Left lobe of liver (tissue), 2 donors: ENCODE measurements at regions not wholly inside any gene's neighbourhood (a gene's known extent, or its start where the extent isn't known, plus 50 kb on each side); places are given as distances from the start of the nearest gene placed in this dataset.
"Not testable (repeated sequence)": the region's sequence is repeated elsewhere in the genome, so short reads cannot be mapped to it uniquely, and the experiment has no call there.

ENCODE experiments used
- ATAC-seq: fragments of 200-7000 bp; cut with Tn5 transposase; one replicate; pipeline ENCODE4 v1.9.1; 2020; ENCODE audit warnings: mild to moderate bottlenecking, moderate library complexity
- DNase-seq: peaks from one replicate; pipeline ENCODE4 v3.0.0-alpha.2; 2020; ENCODE audit warnings: low spot score
- donor health status: DM: no; HTN: no; CAD: no; lungs with moderate emphysema.
- donor health status: DM: no; HTN: yes; CAD: no.

DNA sequence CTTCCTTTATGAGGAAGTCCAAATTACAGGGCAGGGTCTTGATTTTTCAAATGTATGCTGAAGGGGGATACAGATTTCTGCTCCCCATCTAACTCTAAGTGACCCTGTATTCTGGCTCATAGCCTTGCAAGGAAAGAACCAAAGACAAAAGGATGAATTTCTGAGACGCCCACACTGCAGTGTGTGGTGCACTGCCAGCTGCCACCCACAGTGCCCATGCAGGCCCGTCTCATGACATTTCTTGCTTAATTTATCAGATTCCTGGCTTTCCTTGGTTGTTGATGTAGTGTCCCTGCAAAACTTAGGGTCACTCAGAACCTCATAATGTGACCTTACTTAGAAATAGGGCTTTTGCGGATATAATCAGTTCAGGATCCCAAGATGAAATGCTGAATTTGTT, 68.0 kb downstream of the CBLN4 start:
- no peak for DNase-seq
- ATAC-seq: no peak

- ATAC-seq (no peak), DNase-seq (no peak)
Measured at GRCh38 chr20:55936209-55936595, 69.1 kb downstream of the CBLN4 start.

DNA sequence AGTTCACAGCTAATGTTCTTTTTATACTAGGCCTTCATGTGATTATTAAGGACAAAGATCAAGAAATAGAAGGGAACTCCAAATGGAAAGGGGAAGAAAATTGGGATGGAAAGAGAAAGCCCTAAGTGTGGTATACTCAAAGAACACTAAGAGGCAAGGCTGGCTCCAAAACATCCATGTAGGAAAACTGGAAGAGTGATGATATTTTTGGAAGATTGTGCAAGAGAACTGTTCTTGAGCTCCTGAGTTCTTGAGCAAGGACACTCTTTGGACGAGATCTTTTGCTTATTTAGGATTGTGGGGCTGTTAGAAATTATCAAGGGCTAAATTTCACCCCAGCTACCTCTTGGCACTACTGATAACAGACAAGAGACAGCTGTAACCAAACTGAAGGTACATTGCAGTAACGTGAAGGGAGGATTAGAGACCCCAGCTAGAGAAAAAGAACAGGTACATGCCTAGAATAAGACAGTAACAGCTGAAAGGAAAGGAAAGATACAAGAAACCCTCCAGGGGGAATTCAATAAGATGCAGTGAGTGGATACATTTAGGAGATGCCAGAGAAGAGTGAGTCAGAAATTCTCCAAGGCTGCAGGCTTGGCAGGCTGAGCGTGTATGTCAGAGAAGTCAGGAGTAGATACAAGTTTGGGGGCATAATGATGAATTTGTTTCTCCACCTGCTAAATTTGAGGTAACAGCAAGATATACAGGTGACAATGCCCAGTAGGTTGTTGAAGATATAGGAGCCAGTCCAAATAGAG, 69.7 kb downstream of the CBLN4 start:
- no peak for ATAC-seq
- DNase-seq: no peak

GRCh38 chr20:55934146-55934545, 71.2 kb downstream of the CBLN4 start:
- DNase-seq (no peak), ATAC-seq (no peak)

DNA sequence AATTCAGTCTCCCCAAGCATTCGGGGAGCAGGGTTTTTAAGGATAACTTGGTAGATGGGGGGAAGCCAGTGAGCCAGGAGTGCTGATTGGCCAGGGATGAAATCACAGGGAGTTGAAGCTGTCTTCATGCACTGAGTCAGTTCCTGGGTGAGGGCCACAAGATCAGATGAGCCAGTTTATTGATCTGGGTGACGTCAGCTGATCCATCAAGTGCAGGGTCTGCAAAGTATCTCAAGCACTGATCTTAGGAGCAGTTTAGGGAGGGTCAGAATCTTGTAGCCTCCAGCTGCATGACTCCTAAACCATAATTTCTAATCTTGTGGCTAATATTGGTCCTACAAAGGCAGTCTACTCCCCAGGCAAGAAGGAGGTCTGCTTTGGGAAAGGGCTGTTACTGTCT, 74.4 kb downstream of the CBLN4 start:
- not testable (repeated sequence) for DNase-seq, ATAC-seq

GRCh38 chr20:55928266-55928665, 77.1 kb downstream of the CBLN4 start:
- DNase-seq: no peak
- ATAC-seq: no peak

DNA sequence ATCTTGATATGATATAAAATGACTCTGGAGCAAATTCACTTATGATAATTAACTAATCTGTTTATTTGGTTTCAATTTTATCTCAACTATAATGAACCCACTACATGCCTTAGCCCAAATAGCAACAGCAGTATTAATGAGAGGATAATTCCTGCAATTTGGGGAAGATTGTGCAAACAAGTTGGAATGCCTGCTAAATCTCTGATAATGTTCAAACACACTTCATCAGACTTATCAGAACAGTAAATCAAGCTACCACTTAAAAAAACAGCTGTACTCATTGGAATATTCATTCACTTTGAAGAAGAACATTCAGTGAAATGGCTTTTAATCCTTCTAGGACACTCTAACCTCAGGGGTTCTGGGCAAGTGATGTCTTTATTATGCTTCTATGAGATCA, 85.4 kb downstream of the CBLN4 start:
- ATAC-seq (no peak), DNase-seq (no peak)

DNA sequence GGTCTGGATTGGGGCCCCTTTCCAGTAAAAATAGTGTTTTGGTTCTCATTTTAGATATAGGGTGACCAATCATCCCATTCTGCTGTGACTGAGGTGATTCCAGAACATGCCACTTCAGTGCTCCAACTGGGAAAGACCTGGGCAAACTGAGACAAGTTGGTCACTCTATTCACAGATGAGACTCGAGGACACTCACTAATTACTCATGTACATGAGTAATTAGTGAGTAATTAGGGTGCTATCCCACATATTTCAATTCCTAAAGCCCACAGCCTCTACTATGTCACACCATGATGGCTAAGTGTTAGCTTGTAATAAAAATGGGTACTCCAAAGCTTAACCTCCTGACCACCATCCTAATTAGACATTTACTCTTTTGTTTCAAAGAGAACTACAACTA, 86.0 kb downstream of the CBLN4 start:
- no peak for ATAC-seq
- DNase-seq: no peak

DNA sequence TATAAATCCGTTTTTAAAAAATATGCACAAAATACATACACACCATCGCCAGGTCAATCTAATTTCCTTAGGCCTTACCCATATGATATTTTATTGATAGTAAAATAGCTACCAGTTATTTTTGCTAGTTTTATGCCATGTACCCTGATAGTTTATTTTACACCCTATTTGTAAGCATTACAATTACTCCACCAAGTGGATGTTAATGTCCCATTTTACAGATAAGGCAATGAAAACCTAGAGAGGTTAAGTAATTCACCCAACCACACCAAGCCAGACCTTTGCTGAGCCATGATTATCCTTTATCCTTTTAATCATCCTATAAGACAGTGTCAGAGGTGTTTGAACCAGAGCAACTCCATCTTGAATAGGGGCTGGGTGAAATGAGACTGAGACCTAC, 86.8 kb downstream of the CBLN4 start:
- DNase-seq (no peak), ATAC-seq (peak; percentile 36)

- peak; percentile 84 for ATAC-seq
- DNase-seq: no peak
Measured at GRCh38 chr20:55893031-55893430, 112.3 kb downstream of the CBLN4 start.

DNA sequence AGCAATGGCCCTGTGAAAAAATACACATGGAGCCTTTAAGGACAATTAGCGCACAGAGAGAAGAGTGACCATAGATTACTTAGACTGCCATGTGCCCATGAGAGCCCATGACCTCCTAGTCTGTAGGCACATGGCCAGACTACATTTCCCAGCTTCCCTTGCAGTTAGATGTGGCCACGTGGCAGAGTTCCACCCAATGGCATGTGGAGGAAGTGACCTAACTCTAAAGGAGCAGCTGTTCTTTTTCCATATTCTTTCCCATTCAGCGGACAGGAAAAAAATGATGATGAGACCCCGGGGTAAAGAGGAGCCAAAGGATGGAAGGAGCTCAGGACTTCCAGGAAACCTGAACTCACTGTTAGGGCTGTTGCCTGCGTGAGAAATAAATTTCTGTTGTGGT, 116.6 kb downstream of the CBLN4 start:
- ATAC-seq: no peak
- no peak for DNase-seq

GRCh38 chr20:55882910-55883309, 122.4 kb downstream of the CBLN4 start:
- peak; percentile 82 for ATAC-seq
- DNase-seq: peak; percentile 88

GRCh38 chr20:55882286-55882685, 123.0 kb downstream of the CBLN4 start:
- peak; percentile 25 for ATAC-seq
- DNase-seq: no peak

- ATAC-seq (peak; percentile 52), DNase-seq (peak; percentile 63)
Measured at GRCh38 chr20:55881204-55881603, 124.1 kb downstream of the CBLN4 start.

GRCh38 chr20:55880361-55880760, 125.0 kb downstream of the CBLN4 start:
- peak; percentile 91 for DNase-seq
- peak; percentile 73 for ATAC-seq

DNA sequence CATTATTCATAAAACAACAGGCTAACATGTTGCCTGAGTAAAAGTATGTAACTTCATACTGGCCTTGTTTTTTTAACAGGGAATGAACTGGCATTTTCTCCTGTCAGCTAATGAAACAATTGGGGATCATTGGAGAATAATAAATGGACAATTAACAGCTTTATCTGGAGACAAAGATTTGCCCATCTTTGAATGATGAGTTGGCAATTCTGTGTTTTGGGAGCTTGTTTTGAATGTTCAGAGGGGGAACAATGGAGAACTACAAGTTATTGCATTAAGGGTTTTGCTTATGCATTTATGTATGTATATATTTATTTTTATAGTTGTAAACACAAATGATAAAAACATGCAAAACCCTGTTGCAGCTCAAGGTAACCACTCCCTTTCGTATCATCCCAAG, 150.3 kb downstream of the CBLN4 start:
- DNase-seq (no peak), ATAC-seq (no peak)

GRCh38 chr20:55830121-55830827, 175.0 kb downstream of the CBLN4 start:
- no peak for ATAC-seq
- no peak for DNase-seq

DNA sequence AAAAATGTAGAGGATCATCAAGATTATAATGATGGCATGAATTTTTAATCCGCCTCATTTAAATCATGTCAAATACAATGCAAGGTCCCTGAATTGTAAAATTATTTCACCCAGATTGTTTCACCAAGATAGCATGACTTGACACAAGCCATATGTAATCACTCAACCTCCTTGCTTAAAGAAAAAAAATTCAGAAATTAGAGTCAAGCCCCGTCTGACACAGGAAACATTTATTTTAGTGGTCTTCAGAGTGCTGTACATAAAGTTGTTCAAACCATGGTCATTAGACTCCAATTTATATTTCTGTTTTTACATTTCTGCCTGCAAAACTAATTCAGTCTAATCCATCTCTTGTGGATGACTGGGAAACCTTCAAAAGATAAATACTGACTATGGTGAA, 200.2 kb downstream of the CBLN4 start:
- ATAC-seq (no peak), DNase-seq (no peak)

GRCh38 chr20:55800552-55801245, 204.6 kb downstream of the CBLN4 start:
- ATAC-seq: no peak
- no peak for DNase-seq

- ATAC-seq: no peak
- DNase-seq: no peak
Measured at GRCh38 chr20:55793986-55794385, 211.3 kb downstream of the CBLN4 start.

DNA sequence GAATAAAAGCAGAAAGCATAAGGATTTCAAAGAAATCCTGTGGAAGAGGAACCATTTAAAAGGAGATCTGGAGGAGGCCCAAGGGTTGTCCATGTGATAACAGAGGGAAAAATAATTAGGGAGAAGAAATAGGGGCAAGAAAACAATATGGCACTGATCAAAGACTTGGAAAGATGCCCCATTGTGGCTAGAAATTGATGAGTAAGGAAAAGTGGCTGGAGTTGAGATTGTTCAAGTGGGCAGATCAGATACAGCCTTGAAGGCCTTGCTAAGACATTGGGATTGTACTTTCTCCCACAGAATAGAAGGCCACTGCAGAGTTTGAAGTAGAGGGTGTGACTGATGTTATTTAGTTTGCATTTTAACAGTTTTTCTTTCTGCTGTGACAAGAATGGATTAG, 213.3 kb downstream of the CBLN4 start:
- DNase-seq (no peak), ATAC-seq (no peak)

DNA sequence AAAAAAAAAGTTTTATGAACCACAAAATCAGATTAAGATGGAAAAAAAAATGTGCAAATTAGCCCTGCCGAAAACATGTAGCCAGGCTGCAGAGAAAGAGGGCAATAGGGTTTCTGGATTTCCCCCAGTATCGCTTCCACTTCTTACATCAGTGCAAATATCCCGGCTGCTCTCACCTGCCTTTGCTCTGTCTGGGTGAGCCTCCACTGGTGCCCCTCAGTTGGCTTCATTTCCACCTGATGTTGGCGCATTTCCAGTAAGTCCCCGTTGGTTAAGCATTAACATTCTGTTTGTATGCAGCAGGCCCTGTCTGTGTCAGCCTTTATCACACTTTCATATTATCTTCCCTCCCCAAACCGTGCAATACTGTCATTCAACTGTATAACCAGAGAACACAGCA, 215.1 kb downstream of the CBLN4 start:
- ATAC-seq (peak; percentile 95), DNase-seq (peak; percentile 85)
